HCT116 (cell line): ENCODE measurements at regions not wholly inside any gene's neighbourhood (a gene's known extent, or its start where the extent isn't known, plus 50 kb on each side); places are given as distances from the start of the nearest gene placed in this dataset.

Source experiments
- ATAC-seq: fragments of 200-7000 bp; cut with Tn5 transposase; 2 replicates; pipeline ENCODE4 v1.9.1; 2020; ENCODE audit warnings: mild to moderate bottlenecking, moderate library complexity
- BruUV-seq: library from RNA; stranded (reverse); fragments of 400-500 nt; replicated peaks from 2 replicates; lab custom pipeline; 2021; lab: Mats Ljungman, UMichigan
- CTCF ChIA-PET: fragments of 300-600 bp; sonication (Branson Sonifier 250); formaldehyde crosslinking; loops from one replicate; lab custom pipeline; 2021; ENCODE audit warnings: antibody characterized with exemption; lab: Charles Lee
- POLR2A ChIA-PET: fragments of 300-600, 350-600 bp; sonication (Branson Sonifier 250); formaldehyde crosslinking; loops from one replicate; lab custom pipeline; 2021; ENCODE audit warnings: antibody characterized with exemption; lab: Charles Lee
- RAD21 ChIA-PET, 2 experiments: fragments of 300-600 bp; sonication (Branson Sonifier 250); formaldehyde crosslinking; loops; one replicate each; lab custom pipeline; 2023; ENCODE audit warnings: low total read pairs in 2 of 2; ENCODE audit not compliant: uncharacterized antibody in 2 of 2, unreplicated experiment in 2 of 2, low non-redundant PET in 1 of 2; lab: Charles Lee
- DNase-seq: peaks from one replicate; pipeline ENCODE4 v3.0.0-alpha.2; 2010; ENCODE audit warnings: low read depth, low spot score
- H2AFZ ChIP-seq: fragments of 200-600 bp; shearing (Covaris generic), sonication (generic); 2 replicates; pipeline ENCODE4 v1.6.1; 2017; ENCODE audit warnings: low read depth, mixed run types, mixed read lengths, antibody characterized with exemption, low read length; ENCODE audit not compliant: poor library complexity, severe bottlenecking
- H3K27ac ChIP-seq: 2 replicates; pipeline ENCODE4 v1.5.1; 2012; ENCODE audit warnings: low read depth, low read length
- H3K27me3 ChIP-seq: fragments of 200-600 bp; sonication (generic); 2 replicates; pipeline ENCODE4 v1.6.1; 2016; ENCODE audit warnings: mixed run types, low read length, mixed read lengths; ENCODE audit not compliant: insufficient read depth
- H3K36me3 ChIP-seq, 2 experiments: fragments of 200-500 bp in 1 of 2; fragments of 200-600 bp in 1 of 2; sonication (Bioruptor generic) in 1 of 2; sonication (generic) in 1 of 2; 2 replicates each; pipeline versions ENCODE4 v1.5.1 to v1.6.1; 2014 to 2016; ENCODE audit warnings: low read length in 2 of 2, inconsistent platforms in 1 of 2, mixed read lengths in 1 of 2, mixed run types in 1 of 2; ENCODE audit not compliant: insufficient read depth in 2 of 2, control insufficient read depth in 1 of 2
- H3K4me1 ChIP-seq, 2 experiments: fragments of 200-600 bp in 1 of 2; sonication (generic) in 1 of 2; 2 replicates each; pipeline versions ENCODE4 v1.5.1 to v1.6.1; 2012 to 2017; ENCODE audit warnings: low read length in 2 of 2, inconsistent platforms in 1 of 2, mild to moderate bottlenecking in 1 of 2, mixed read lengths in 1 of 2, mixed run types in 1 of 2, moderate library complexity in 1 of 2; ENCODE audit not compliant: insufficient read depth in 2 of 2, control insufficient read depth in 1 of 2
- H3K4me2 ChIP-seq: fragments of 200-600 bp; sonication (generic); 2 replicates; pipeline ENCODE4 v1.6.1; 2017; ENCODE audit warnings: mixed run types, low read length, mixed read lengths
- H3K4me3 ChIP-seq, 2 experiments: fragments of 200-600 bp in 1 of 2; sonication (generic) in 1 of 2; replicated peaks in 1 of 2; 2 replicates each; pipeline ENCODE4 v1.5.1; 2011 to 2016; ENCODE audit warnings: low read length in 2 of 2, control low read depth in 1 of 2, low read depth in 1 of 2, mild to moderate bottlenecking in 1 of 2, mixed read lengths in 1 of 2, mixed run types in 1 of 2
- H3K79me2 ChIP-seq: fragments of 200-600 bp; sonication (generic); 2 replicates; pipeline ENCODE4 v1.6.1; 2017; ENCODE audit warnings: mild to moderate bottlenecking, mixed run types, low read length, moderate library complexity, mixed read lengths; ENCODE audit not compliant: insufficient read depth
- H3K9ac ChIP-seq: fragments of 200-600 bp; sonication (generic); 2 replicates; pipeline ENCODE4 v1.6.1; 2016; ENCODE audit warnings: low read length, mixed read lengths
- H3K9me2 ChIP-seq: fragments of 200-600 bp; sonication (generic), shearing (Covaris generic); 2 replicates; pipeline ENCODE4 v1.6.1; 2017; ENCODE audit warnings: mixed run types, mild to moderate bottlenecking, moderate library complexity; ENCODE audit not compliant: insufficient read depth
- H3K9me3 ChIP-seq, 2 experiments: fragments of 200-500 bp in 1 of 2; fragments of 200-600 bp in 1 of 2; sonication (Bioruptor generic) in 1 of 2; sonication (generic) in 1 of 2; 2 replicates each; pipeline ENCODE4 v1.6.1; 2014 to 2017; ENCODE audit warnings: low read length in 2 of 2, mixed read lengths in 2 of 2, inconsistent platforms in 1 of 2, low read depth in 1 of 2, mild to moderate bottlenecking in 1 of 2, mixed run types in 1 of 2, moderate library complexity in 1 of 2; ENCODE audit not compliant: control insufficient read depth in 1 of 2, insufficient read depth in 1 of 2
- H4K20me1 ChIP-seq: fragments of 200-600 bp; sonication (generic), shearing (Covaris generic); 2 replicates; pipeline ENCODE4 v1.6.1; 2017; ENCODE audit warnings: mixed run types, mild to moderate bottlenecking, moderate library complexity; ENCODE audit not compliant: insufficient read depth
- CBX3 ChIP-seq: IDR thresholded peaks from 2 replicates; pipeline ENCODE4 v1.6.1; 2012; ENCODE audit warnings: low read depth
- ELF1 ChIP-seq: IDR thresholded peaks from 2 replicates; pipeline ENCODE4 v1.6.1; 2012; ENCODE audit warnings: low read depth, borderline replicate concordance
- EZH2 ChIP-seq: fragments of 200-600 bp; sonication (generic); IDR thresholded peaks from 2 replicates; pipeline ENCODE4 v1.6.1; 2017; ENCODE audit warnings: antibody characterized with exemption, mixed run types
- SIN3A ChIP-seq: IDR thresholded peaks from 2 replicates; pipeline ENCODE4 v1.6.1; 2012; ENCODE audit warnings: low read depth
- ZBTB33 ChIP-seq: IDR thresholded peaks from 2 replicates; pipeline ENCODE4 v1.6.1; 2011; ENCODE audit warnings: mild to moderate bottlenecking, low read length, moderate library complexity; ENCODE audit not compliant: insufficient replicate concordance; ENCODE audit errors: extremely low read depth
- ZFX ChIP-seq: fragments of 450-650 bp; IDR thresholded peaks from 2 replicates; pipeline ENCODE4 v1.6.1; 2017
- ZNF274 ChIP-seq: fragments of 200-500 bp; sonication (Bioruptor generic); IDR thresholded peaks from 2 replicates; pipeline ENCODE4 v1.6.1; 2014; ENCODE audit warnings: mild to moderate bottlenecking, low read depth, low read length, inconsistent platforms
- intact Hi-C: fragments of 100-400 bp; cut with micrococcal nuclease; formaldehyde crosslinking; loops from 2 replicates; pipeline ENCODE4 v1.10.0; 2022
- TF ChIP-seq, protein P1 (sequence below): IDR thresholded peaks from 2 replicates; pipeline ENCODE4 v1.6.1; 2012
- TF ChIP-seq, protein P2 (sequence below), 3 experiments: fragments of 200-600 bp in 1 of 3; sonication (generic) in 1 of 3; IDR thresholded peaks in 2 of 3; conservative IDR thresholded peaks in 1 of 3; 2 replicates each; pipeline ENCODE4 v1.5.1; 2012 to 2017; ENCODE audit warnings: low read depth in 2 of 3, low read length in 2 of 3, antibody characterized with exemption in 1 of 3, borderline replicate concordance in 1 of 3, control low read depth in 1 of 3, mild to moderate bottlenecking in 1 of 3, mixed read lengths in 1 of 3, mixed run types in 1 of 3, moderate library complexity in 1 of 3; ENCODE audit not compliant: insufficient read depth in 1 of 3

GRCh38 chr9:78892769-78893168, 595.8 kb downstream of the PSAT1 start:
- no peaks in the 10 kb centered on the region for H3K79me2 ChIP-seq
- no peaks in the 10 kb centered on the region for H3K9me3 ChIP-seq
- BruUV-seq, result no TSS peak
- H3K27ac ChIP-seq, result no peak overlapping the region
- no peak for TF ChIP-seq ELF1
- no peak for TF ChIP-seq ZBTB33
- TF ChIP-seq, protein P1, sequence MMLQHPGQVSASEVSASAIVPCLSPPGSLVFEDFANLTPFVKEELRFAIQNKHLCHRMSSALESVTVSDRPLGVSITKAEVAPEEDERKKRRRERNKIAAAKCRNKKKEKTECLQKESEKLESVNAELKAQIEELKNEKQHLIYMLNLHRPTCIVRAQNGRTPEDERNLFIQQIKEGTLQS, result no peak
- TF ChIP-seq CBX3, result no peak
- no peak for TF ChIP-seq ZFX
- no peak for TF ChIP-seq ZNF274
- TF ChIP-seq SIN3A, result no peak
- TF ChIP-seq, protein P2, sequence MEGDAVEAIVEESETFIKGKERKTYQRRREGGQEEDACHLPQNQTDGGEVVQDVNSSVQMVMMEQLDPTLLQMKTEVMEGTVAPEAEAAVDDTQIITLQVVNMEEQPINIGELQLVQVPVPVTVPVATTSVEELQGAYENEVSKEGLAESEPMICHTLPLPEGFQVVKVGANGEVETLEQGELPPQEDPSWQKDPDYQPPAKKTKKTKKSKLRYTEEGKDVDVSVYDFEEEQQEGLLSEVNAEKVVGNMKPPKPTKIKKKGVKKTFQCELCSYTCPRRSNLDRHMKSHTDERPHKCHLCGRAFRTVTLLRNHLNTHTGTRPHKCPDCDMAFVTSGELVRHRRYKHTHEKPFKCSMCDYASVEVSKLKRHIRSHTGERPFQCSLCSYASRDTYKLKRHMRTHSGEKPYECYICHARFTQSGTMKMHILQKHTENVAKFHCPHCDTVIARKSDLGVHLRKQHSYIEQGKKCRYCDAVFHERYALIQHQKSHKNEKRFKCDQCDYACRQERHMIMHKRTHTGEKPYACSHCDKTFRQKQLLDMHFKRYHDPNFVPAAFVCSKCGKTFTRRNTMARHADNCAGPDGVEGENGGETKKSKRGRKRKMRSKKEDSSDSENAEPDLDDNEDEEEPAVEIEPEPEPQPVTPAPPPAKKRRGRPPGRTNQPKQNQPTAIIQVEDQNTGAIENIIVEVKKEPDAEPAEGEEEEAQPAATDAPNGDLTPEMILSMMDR (IDR thresholded peaks at IDR 0.05 in 2 of 3, conservative IDR thresholded peaks at IDR 0.05 in 1 of 3; ENCODE audit: borderline replicate concordance in 1 of 3, insufficient read depth in 1 of 3, low read depth in 2 of 3, low read length in 2 of 3), result no peak
- TF ChIP-seq EZH2, result no peak
- ChIA-PET RAD21 (no interaction called here), CTCF (no interaction called here), POLR2A (no interaction called here)
- H3K4me2 ChIP-seq, result no peak overlapping the region
- no peaks in the 10 kb centered on the region for H3K9me2 ChIP-seq
- H3K4me3 ChIP-seq, result no peak overlapping the region
- no peaks in the 10 kb centered on the region for H3K27me3 ChIP-seq
- no peak for DNase-seq
- H2AFZ ChIP-seq, result no peak overlapping the region
- intact Hi-C loops, result no loop called here
- no peaks in the 10 kb centered on the region for H4K20me1 ChIP-seq
- H3K36me3 ChIP-seq, result no peaks in the 10 kb centered on the region
- H3K4me1 ChIP-seq, result no peaks in the 10 kb centered on the region
- ATAC-seq, result no peak
- H3K9ac ChIP-seq, result no peak overlapping the region
